ENCODE measurements at regions not wholly inside any gene's neighbourhood (a gene's known extent, or its start where the extent isn't known, plus 50 kb on each side); places are given as distances from the start of the nearest gene placed in this dataset.

DNA sequence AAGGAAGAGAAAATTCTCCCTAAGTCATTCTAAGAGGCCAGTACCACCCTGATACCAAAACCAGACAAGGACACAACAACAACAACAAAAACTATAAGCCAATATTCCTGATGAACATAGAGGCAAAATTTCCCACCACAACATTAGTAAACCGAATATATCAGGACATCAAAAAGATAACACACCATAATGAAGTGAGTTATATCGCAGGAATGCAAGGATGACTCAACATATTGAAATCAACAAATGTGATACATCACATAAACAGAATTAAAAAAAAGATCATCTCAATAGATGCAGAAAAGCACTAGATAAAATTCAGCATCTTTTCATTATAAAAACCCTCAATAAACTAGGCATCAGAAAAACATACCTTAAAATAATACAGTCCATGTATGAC is 1844.4 kb upstream of the PCDH10 start:
- no peak for TF ChIP-seq CTCF (tag by site-specific recombination; IDR thresholded peaks at IDR 0.05)
- TF ChIP-seq, protein P1, sequence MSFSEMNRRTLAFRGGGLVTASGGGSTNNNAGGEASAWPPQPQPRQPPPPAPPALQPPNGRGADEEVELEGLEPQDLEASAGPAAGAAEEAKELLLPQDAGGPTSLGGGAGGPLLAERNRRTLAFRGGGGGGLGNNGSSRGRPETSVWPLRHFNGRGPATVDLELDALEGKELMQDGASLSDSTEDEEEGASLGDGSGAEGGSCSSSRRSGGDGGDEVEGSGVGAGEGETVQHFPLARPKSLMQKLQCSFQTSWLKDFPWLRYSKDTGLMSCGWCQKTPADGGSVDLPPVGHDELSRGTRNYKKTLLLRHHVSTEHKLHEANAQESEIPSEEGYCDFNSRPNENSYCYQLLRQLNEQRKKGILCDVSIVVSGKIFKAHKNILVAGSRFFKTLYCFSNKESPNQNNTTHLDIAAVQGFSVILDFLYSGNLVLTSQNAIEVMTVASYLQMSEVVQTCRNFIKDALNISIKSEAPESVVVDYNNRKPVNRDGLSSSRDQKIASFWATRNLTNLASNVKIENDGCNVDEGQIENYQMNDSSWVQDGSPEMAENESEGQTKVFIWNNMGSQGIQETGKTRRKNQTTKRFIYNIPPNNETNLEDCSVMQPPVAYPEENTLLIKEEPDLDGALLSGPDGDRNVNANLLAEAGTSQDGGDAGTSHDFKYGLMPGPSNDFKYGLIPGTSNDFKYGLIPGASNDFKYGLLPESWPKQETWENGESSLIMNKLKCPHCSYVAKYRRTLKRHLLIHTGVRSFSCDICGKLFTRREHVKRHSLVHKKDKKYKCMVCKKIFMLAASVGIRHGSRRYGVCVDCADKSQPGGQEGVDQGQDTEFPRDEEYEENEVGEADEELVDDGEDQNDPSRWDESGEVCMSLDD (tag by site-specific recombination; IDR thresholded peaks at IDR 0.05) = no peak
- TF ChIP-seq ZBTB20 (tag by site-specific recombination; IDR thresholded peaks at IDR 0.05) = no peak
- no peak for TF ChIP-seq ZNF2 (tag by site-specific recombination; IDR thresholded peaks at IDR 0.05)
- no peak for TF ChIP-seq ZBTB17 (tag by site-specific recombination; IDR thresholded peaks at IDR 0.05)
- TF ChIP-seq SP2 (tag by site-specific recombination; IDR thresholded peaks at IDR 0.05) = no peak
- no peak for TF ChIP-seq ZNF335 (tag by site-specific recombination; conservative IDR thresholded peaks at IDR 0.05)

All from HEK293 (cell line).